HepG2 (cell line): ENCODE measurements at regions not wholly inside any gene's neighbourhood (a gene's known extent, or its start where the extent isn't known, plus 50 kb on each side); places are given as distances from the start of the nearest gene placed in this dataset.

Experiments used
- ATAC-seq: fragments of 200-7000 bp; cut with Tn5 transposase; 3 replicates; pipeline ENCODE4 v1.9.1; 2020; ENCODE audit warnings: mild to moderate bottlenecking, moderate library complexity
- BruUV-seq: library from RNA; stranded (reverse); fragments of 400-500 nt; replicated peaks from 2 replicates; lab custom pipeline; 2021; lab: Mats Ljungman, UMichigan
- CTCF ChIA-PET: fragments of 300-600 bp; formaldehyde crosslinking; extraction: SDS; loops from one replicate; lab custom pipeline; 2021; ENCODE audit warnings: low total read pairs, inconsistent platforms, low intra/inter-chr PET ratio; lab: Yijun Ruan, JAX
- POLR2A ChIA-PET: fragments of 350-600 bp; sonication (Branson Sonifier 250); formaldehyde crosslinking; loops from one replicate; lab custom pipeline; 2020; ENCODE audit warnings: antibody characterized with exemption, inconsistent platforms; lab: Yijun Ruan, JAX
- DNase-seq: peaks from one replicate; pipeline ENCODE4 v3.0.0-alpha.2; 2015; ENCODE audit warnings: low spot score
- FAIRE-seq: peaks from 3 replicates; lab custom pipeline; 2011; peaks lifted over from hg19 to GRCh38; lab: Jason Lieb, UNC
- H2AFZ ChIP-seq: one replicate; pipeline ENCODE4 v1.6.1; 2011; ENCODE audit warnings: low read length, inconsistent platforms
- H3K27ac ChIP-seq: fragments of 300-600 bp; 3 replicates; pipeline ENCODE4 v1.8.0; 2011; ENCODE audit warnings: mixed run types, mild to moderate bottlenecking, mixed read lengths, low read length, inconsistent platforms; ENCODE audit not compliant: insufficient read depth; ENCODE audit errors: extremely low read length
- H3K27me3 ChIP-seq, 2 experiments: fragments of 200-600 bp in 1 of 2; 2 replicates in 1 of 2; 3 replicates in 1 of 2; pipeline versions ENCODE4 v1.6.0 to v1.8.0; 2011; ENCODE audit warnings: low read length in 2 of 2, mild to moderate bottlenecking in 2 of 2, moderate library complexity in 2 of 2, inconsistent platforms in 1 of 2; ENCODE audit not compliant: insufficient read depth in 2 of 2, control insufficient read depth in 1 of 2
- H3K36me3 ChIP-seq, 2 experiments: fragments of 200-600 bp in 1 of 2; replicated peaks in 1 of 2; 2 replicates in 1 of 2; 3 replicates in 1 of 2; pipeline versions ENCODE4 v1.5.1 to v1.8.0; 2011; ENCODE audit warnings: low read length in 2 of 2, inconsistent platforms in 1 of 2; ENCODE audit not compliant: insufficient read depth in 2 of 2, control insufficient read depth in 1 of 2
- H3K4me1 ChIP-seq: 2 replicates; pipeline ENCODE4 v1.5.1; 2012; ENCODE audit warnings: low read length, inconsistent platforms; ENCODE audit not compliant: insufficient read depth
- H3K4me2 ChIP-seq: 2 replicates; pipeline ENCODE4 v1.6.0; 2011; ENCODE audit warnings: low read depth, low read length, inconsistent platforms
- H3K4me3 ChIP-seq, 3 experiments: fragments of 200-600 bp in 1 of 3; sonication (generic), shearing (Covaris generic) in 1 of 3; replicated peaks in 1 of 3; 2 replicates each; pipeline ENCODE4 v1.5.1; 2011 to 2016; ENCODE audit warnings: low read length in 3 of 3, inconsistent platforms in 2 of 3, low read depth in 2 of 3, mild to moderate bottlenecking in 2 of 3, control low read depth in 1 of 3, mixed read lengths in 1 of 3; ENCODE audit not compliant: insufficient read depth in 1 of 3
- H3K79me2 ChIP-seq: one replicate; pipeline ENCODE4 v1.6.1; 2011; ENCODE audit warnings: low read length, inconsistent platforms; ENCODE audit not compliant: insufficient read depth
- H3K9ac ChIP-seq: 2 replicates; pipeline ENCODE4 v1.6.0; 2011; ENCODE audit warnings: mild to moderate bottlenecking, low read depth, low read length, inconsistent platforms; ENCODE audit not compliant: insufficient read depth
- H3K9me3 ChIP-seq: 2 replicates; pipeline ENCODE4 v1.5.1; 2012; ENCODE audit warnings: mild to moderate bottlenecking, low read length
- H4K20me1 ChIP-seq: 2 replicates; pipeline ENCODE4 v1.6.0; 2011; ENCODE audit warnings: inconsistent platforms, mild to moderate bottlenecking, low read length, moderate library complexity; ENCODE audit not compliant: insufficient read depth
- BCL6 ChIP-seq: IDR thresholded peaks from 2 replicates; pipeline ENCODE4 v1.6.1; 2016; ENCODE audit warnings: missing genetic modification reagents, missing compliant biosample characterization
- HES4 ChIP-seq: sonication (generic); formaldehyde crosslinking; IDR thresholded peaks from 2 replicates; pipeline ENCODE4 v1.9.0; 2021; ENCODE audit warnings: mild to moderate bottlenecking, missing genetic modification reagents, borderline replicate concordance
- SIN3A ChIP-seq: IDR thresholded peaks from 2 replicates; pipeline ENCODE4 v1.6.1; 2011; ENCODE audit warnings: low read depth, mild to moderate bottlenecking, control low read depth, low read length, borderline replicate concordance
- ZNF274 ChIP-seq: sonication (generic); formaldehyde crosslinking; IDR thresholded peaks from 2 replicates; pipeline ENCODE4 v1.5.1; 2020; ENCODE audit warnings: mild to moderate bottlenecking, missing genetic modification reagents
- WGBS: methylation state at CpG from one replicate; pipeline ENCODE4 v1.1.6; 2017; ENCODE audit warnings: low lambda C conversion rate; 5-methylcytosine and 5-hydroxymethylcytosine counted together
- in situ Hi-C: cut with HindIII; loops from 2 replicates; pipeline ENCODE4 v1.10.0; 2017; ENCODE audit warnings: low pct_unique_long_range_greater_than_20kb; ENCODE audit not compliant: extremely low pct_ligation_motif_present
- intact Hi-C: fragments of 100-400 bp; cut with micrococcal nuclease; formaldehyde crosslinking; loops from one replicate; pipeline ENCODE4 v1.10.0; 2022; ENCODE audit not compliant: unreplicated experiment
- TF ChIP-seq, protein P1 (sequence below): sonication (generic); formaldehyde crosslinking; IDR thresholded peaks from 2 replicates; pipeline ENCODE4 v1.4.0; 2020; ENCODE audit warnings: mild to moderate bottlenecking, missing genetic modification reagents

DNA sequence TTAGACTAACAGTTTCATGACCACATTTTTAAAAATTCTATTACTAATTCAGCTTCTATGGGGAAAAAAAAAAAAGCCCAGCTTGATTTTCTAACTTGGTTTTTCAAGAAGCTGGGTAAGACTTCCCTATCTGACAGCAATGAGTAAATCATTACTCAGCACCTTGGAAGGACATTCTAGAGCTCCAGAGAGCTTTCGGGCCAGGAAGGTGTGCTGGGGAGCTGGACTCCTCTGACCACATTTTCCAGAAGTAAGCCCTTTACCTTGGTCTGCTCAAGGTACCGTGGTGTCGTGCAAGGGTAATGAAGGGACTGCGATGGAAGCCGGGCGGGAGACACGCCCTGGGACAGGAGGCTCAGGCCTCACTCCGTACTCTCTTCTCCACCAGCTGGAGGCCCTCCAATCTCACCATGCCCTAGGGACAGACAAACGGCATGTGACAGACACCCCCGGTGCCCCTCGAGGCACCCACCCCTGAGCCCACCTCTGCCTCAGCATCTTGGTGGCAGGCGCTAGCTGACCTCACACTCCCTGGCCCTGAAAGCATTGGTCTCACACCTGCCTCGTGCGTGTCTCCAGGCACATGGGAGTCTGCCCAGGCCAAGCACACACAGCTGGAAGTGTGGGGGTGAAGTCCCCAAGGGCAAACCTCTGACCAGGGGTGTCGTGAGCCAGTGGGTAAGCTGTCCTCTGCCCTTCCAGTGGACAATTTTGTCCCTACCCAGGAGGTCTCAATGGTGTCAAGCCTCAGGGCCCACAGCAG lies 152.1 kb downstream of the OAT start:
- BruUV-seq, result no TSS peak
- no peak for TF ChIP-seq SIN3A
- no peak overlapping the region for H3K4me3 ChIP-seq
- WGBS, result 29% methylated on average over 11 of the region's 15 CpGs
- no peak for DNase-seq
- H3K4me1 ChIP-seq, result no peaks in the 10 kb centered on the region
- intact Hi-C loops, result no loop called here
- no peaks in the 10 kb centered on the region for H3K36me3 ChIP-seq
- no peaks in the 10 kb centered on the region for H3K9me3 ChIP-seq
- H3K27ac ChIP-seq, result no peak overlapping the region
- ATAC-seq, result no peak
- FAIRE-seq, result no peak
- ChIA-PET CTCF (no interaction called here), POLR2A (no interaction called here)
- H3K27me3 ChIP-seq, result peaks cover 12 to 67% of the 10 kb centered on the region in 2 experiments
- H4K20me1 ChIP-seq, result no peaks in the 10 kb centered on the region
- H2AFZ ChIP-seq, result no peak overlapping the region
- H3K4me2 ChIP-seq, result no peak overlapping the region
- in situ Hi-C loops, result loop anchor here (25.0 kb wide), 1 partner anchor 279 kb away; no protein-coding TSS in a partner anchor
- no peak overlapping the region for H3K9ac ChIP-seq
- no peaks in the 10 kb centered on the region for H3K79me2 ChIP-seq

DNA sequence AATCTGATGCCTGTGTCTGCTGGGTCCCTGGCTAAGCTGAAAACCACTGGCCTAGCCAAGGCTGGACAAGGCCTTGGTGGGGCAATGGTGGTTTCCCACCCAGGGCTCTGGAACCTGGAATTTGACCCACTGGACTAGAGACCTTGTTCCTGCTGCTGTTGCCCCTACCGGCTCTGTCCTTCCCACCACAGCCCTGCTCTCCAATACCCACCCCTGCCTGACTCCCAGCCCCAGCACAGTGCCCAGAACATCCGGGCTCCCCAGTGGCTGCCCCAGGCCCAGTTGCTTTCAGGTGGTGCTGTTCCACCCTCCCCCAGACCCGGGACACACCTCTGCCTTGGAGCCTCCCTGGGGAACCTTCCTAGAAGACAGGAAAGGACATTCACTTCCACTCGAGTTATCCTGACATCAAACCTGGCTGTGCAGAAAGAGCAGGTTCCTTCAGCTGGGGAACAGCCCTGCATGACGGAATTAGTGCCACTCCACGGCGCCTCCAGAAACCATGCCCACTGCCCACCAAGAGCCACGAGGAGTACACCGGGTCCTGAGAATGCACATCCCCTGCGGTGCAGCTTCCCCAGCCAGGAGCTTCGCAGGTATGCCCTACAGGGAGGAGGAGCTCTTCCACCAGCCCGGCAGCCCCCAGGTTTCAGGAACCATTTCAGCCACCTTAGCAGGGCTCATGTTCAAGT lies 152.8 kb downstream of the OAT start:
- H3K4me3 ChIP-seq, result no peak overlapping the region
- DNase-seq (no peak), ATAC-seq (no peak), FAIRE-seq (no peak)
- H4K20me1 ChIP-seq, result no peaks in the 10 kb centered on the region
- no peaks in the 10 kb centered on the region for H3K79me2 ChIP-seq
- no peak overlapping the region for H3K4me2 ChIP-seq
- in situ Hi-C loops (loop anchor here (25.0 kb wide), 1 partner anchor 279 kb away; no protein-coding TSS in a partner anchor), intact Hi-C loops (no loop called here)
- WGBS, result 20% methylated on average over 6 of the region's 12 CpGs
- TF ChIP-seq BCL6 (CRISPR knock-in tag), result no peak
- no peak for TF ChIP-seq ZNF274 (CRISPR knock-in tag)
- TF ChIP-seq, protein P1, sequence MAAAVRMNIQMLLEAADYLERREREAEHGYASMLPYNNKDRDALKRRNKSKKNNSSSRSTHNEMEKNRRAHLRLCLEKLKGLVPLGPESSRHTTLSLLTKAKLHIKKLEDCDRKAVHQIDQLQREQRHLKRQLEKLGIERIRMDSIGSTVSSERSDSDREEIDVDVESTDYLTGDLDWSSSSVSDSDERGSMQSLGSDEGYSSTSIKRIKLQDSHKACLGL (CRISPR knock-in tag), result no peak
- TF ChIP-seq HES4, result no peak
- ChIA-PET POLR2A (no interaction called here), CTCF (no interaction called here)
- no peaks in the 10 kb centered on the region for H3K9me3 ChIP-seq
- peaks cover 14 to 74% of the 10 kb centered on the region in 2 experiments for H3K27me3 ChIP-seq
- H3K4me1 ChIP-seq, result no peaks in the 10 kb centered on the region
- BruUV-seq, result no TSS peak
- no peaks in the 10 kb centered on the region for H3K36me3 ChIP-seq
- H2AFZ ChIP-seq, result no peak overlapping the region
- no peak overlapping the region for H3K27ac ChIP-seq
- H3K9ac ChIP-seq, result no peak overlapping the region
